GM12878 (cell line): ENCODE measurements at regions not wholly inside any gene's neighbourhood (a gene's known extent, or its start where the extent isn't known, plus 50 kb on each side); places are given as distances from the start of the nearest gene placed in this dataset.

ENCODE experiments used
- ATAC-seq: fragments of 200-7000 bp; cut with Tn5 transposase; 3 replicates; pipeline ENCODE4 v1.9.1; 2020; ENCODE audit warnings: mild to moderate bottlenecking, moderate library complexity
- BruUV-seq: library from RNA; stranded (reverse); fragments of 400-500 nt; replicated peaks from 2 replicates; lab custom pipeline; 2021; lab: Mats Ljungman, UMichigan
- CTCF ChIA-PET: fragments of 300-600 bp; sonication (Branson Sonifier 250); formaldehyde crosslinking; extraction: SDS; loops from one replicate; lab custom pipeline; 2021; ENCODE audit warnings: inconsistent platforms; lab: Yijun Ruan, JAX
- POLR2A ChIA-PET: fragments of 350-600 bp; formaldehyde crosslinking; extraction: SDS; loops from one replicate; lab custom pipeline; 2021; ENCODE audit warnings: inconsistent platforms; lab: Charles Lee
- RAD21 ChIA-PET: fragments of 300-600 bp; sonication (Branson Sonifier 250); formaldehyde crosslinking; loops from one replicate; lab custom pipeline; 2023; ENCODE audit warnings: antibody characterized with exemption; ENCODE audit not compliant: unreplicated experiment; lab: Charles Lee
- SMC1A ChIA-PET: fragments of 300-600 bp; sonication (Branson Sonifier 250); formaldehyde crosslinking; loops from one replicate; lab custom pipeline; 2023; ENCODE audit not compliant: unreplicated experiment, uncharacterized antibody; lab: Charles Lee
- DNase-seq: peaks from one replicate; pipeline ENCODE4 v3.0.0-alpha.2; 2011; ENCODE audit warnings: low read depth, low spot score
- FAIRE-seq: peaks from 3 replicates; lab custom pipeline; 2011; peaks lifted over from hg19 to GRCh38; lab: Jason Lieb, UNC
- H2AFZ ChIP-seq: 2 replicates; pipeline ENCODE4 v1.6.0; 2011; ENCODE audit warnings: low read depth, low read length, control low read depth; ENCODE audit not compliant: control insufficient read depth
- H3K27ac ChIP-seq: 2 replicates; pipeline ENCODE4 v1.5.1; 2011; ENCODE audit warnings: control low read depth; ENCODE audit not compliant: control insufficient read depth, insufficient read depth
- H3K27me3 ChIP-seq, 2 experiments: replicated peaks in 1 of 2; 2 replicates each; pipeline versions ENCODE4 v1.6.0 to v1.6.1; 2011; ENCODE audit warnings: low read length in 1 of 2; ENCODE audit not compliant: control insufficient read depth in 2 of 2, insufficient read depth in 2 of 2
- H3K36me3 ChIP-seq, 2 experiments: 2 replicates each; pipeline ENCODE4 v1.5.1; 2011; ENCODE audit warnings: low read length in 1 of 2; ENCODE audit not compliant: control insufficient read depth in 2 of 2, insufficient read depth in 2 of 2
- H3K4me1 ChIP-seq: 2 replicates; pipeline ENCODE4 v1.6.1; 2011; ENCODE audit warnings: mild to moderate bottlenecking, low read length, moderate library complexity, mixed read lengths; ENCODE audit not compliant: control insufficient read depth, insufficient read depth
- H3K4me2 ChIP-seq: 2 replicates; pipeline ENCODE4 v1.6.0; 2011; ENCODE audit warnings: control low read depth; ENCODE audit not compliant: control insufficient read depth, insufficient read depth
- H3K4me3 ChIP-seq: fragments of 200-600 bp; sonication (generic); 2 replicates; pipeline ENCODE4 v1.5.1; 2016
- H3K79me2 ChIP-seq: 2 replicates; pipeline ENCODE4 v1.6.0; 2011; ENCODE audit warnings: low read length; ENCODE audit not compliant: control insufficient read depth, insufficient read depth
- H3K9ac ChIP-seq: 2 replicates; pipeline ENCODE4 v1.8.0; 2011; ENCODE audit warnings: low read length, control low read depth, mixed read lengths; ENCODE audit not compliant: control insufficient read depth, insufficient read depth
- H3K9me3 ChIP-seq: replicated peaks from 3 replicates; pipeline ENCODE4 v1.5.1; 2011; ENCODE audit warnings: mild to moderate bottlenecking, low read length; ENCODE audit not compliant: control insufficient read depth, insufficient read depth
- H4K20me1 ChIP-seq: 2 replicates; pipeline ENCODE4 v1.6.0; 2011; ENCODE audit not compliant: control insufficient read depth, insufficient read depth
- ASH2L ChIP-seq: fragments of 300-600, 200-600 bp; sonication (generic); IDR thresholded peaks from 2 replicates; pipeline ENCODE4 v1.6.1; 2017; ENCODE audit warnings: low read depth, mild to moderate bottlenecking, borderline replicate concordance
- BHLHE40 ChIP-seq, 2 experiments: fragments of 450-650 bp in 1 of 2; IDR thresholded peaks; 2 replicates each; pipeline ENCODE4 v1.6.1; 2011 to 2017; ENCODE audit warnings: low read depth in 2 of 2, borderline replicate concordance in 1 of 2, improper control_type of control experiment in 1 of 2, low read length in 1 of 2, mild to moderate bottlenecking in 1 of 2
- CBFB ChIP-seq: IDR thresholded peaks from 2 replicates; pipeline ENCODE4 v1.6.1; 2016; ENCODE audit warnings: antibody characterized with exemption, low read depth
- CREM ChIP-seq: IDR thresholded peaks from 2 replicates; pipeline ENCODE4 v1.6.1; 2014; ENCODE audit warnings: antibody characterized with exemption, low read depth
- KDM1A ChIP-seq: fragments of 200-600 bp; sonication (generic); IDR thresholded peaks from 2 replicates; pipeline ENCODE4 v1.6.1; 2016; ENCODE audit warnings: borderline replicate concordance
- KLF5 ChIP-seq: fragments of 450-650 bp; IDR thresholded peaks from 2 replicates; pipeline ENCODE4 v1.6.1; 2014; ENCODE audit warnings: mild to moderate bottlenecking; ENCODE audit not compliant: partially characterized antibody
- LARP7 ChIP-seq: fragments of 450-650 bp; IDR thresholded peaks from 2 replicates; pipeline ENCODE4 v1.6.1; 2017; ENCODE audit warnings: mild to moderate bottlenecking
- MTA3 ChIP-seq: IDR thresholded peaks from 2 replicates; pipeline ENCODE4 v1.6.1; 2012; ENCODE audit warnings: low read length, inconsistent platforms, borderline replicate concordance
- PAX8 ChIP-seq: fragments of 450-650 bp; IDR thresholded peaks from 2 replicates; pipeline ENCODE4 v1.6.1; 2017; ENCODE audit warnings: mild to moderate bottlenecking, moderate library complexity
- RELA ChIP-seq: fragments of 450-650 bp; IDR thresholded peaks from 2 replicates; pipeline ENCODE4 v1.8.0; 2014; ENCODE audit warnings: borderline replicate concordance; ENCODE audit not compliant: partially characterized antibody
- SMAD1 ChIP-seq: fragments of 450-650 bp; IDR thresholded peaks from 2 replicates; pipeline ENCODE4 v1.6.1; 2018; ENCODE audit warnings: mild to moderate bottlenecking, low read depth; ENCODE audit not compliant: partially characterized antibody
- SPI1 ChIP-seq: IDR thresholded peaks from 2 replicates; pipeline ENCODE4 v1.6.1; 2011; ENCODE audit warnings: low read depth, mild to moderate bottlenecking, low read length, moderate library complexity, borderline replicate concordance; ENCODE audit not compliant: insufficient read depth
- STAT1 ChIP-seq: fragments of 450-650 bp; conservative IDR thresholded peaks from 2 replicates; pipeline ENCODE4 v1.6.1; 2014; ENCODE audit warnings: antibody characterized with exemption, mild to moderate bottlenecking
- TCF3 ChIP-seq: IDR thresholded peaks from 2 replicates; pipeline ENCODE4 v1.6.1; 2012; ENCODE audit warnings: low read depth, mild to moderate bottlenecking, low read length, borderline replicate concordance; ENCODE audit not compliant: insufficient read depth
- TCF7 ChIP-seq: IDR thresholded peaks from 2 replicates; pipeline ENCODE4 v1.6.1; 2014; ENCODE audit warnings: antibody characterized with exemption, borderline replicate concordance
- ZNF274 ChIP-seq: IDR thresholded peaks from one replicate; pipeline ENCODE4 v1.8.0; 2011; ENCODE audit not compliant: insufficient read length, insufficient read depth
- ZNF384 ChIP-seq: IDR thresholded peaks from 2 replicates; pipeline ENCODE4 v1.6.1; 2012; ENCODE audit warnings: low read depth, mild to moderate bottlenecking, low read length, improper control_type of control experiment, borderline replicate concordance
- WGBS: methylation state at CpG from one replicate; pipeline ENCODE4 v1.1.6; 2016; ENCODE audit warnings: low lambda C conversion rate; ENCODE audit not compliant: insufficient replicate concordance, insufficient coverage; ENCODE audit errors: missing lambda C conversion rate; 5-methylcytosine and 5-hydroxymethylcytosine counted together
- in situ Hi-C: fragments of 300-500 bp; cut with MboI; formaldehyde crosslinking; loops from 9 replicates; pipeline ENCODE4 v1.14.3; 2018; ENCODE audit warnings: mixed read lengths
- intact Hi-C: fragments of 100-400 bp; cut with micrococcal nuclease; formaldehyde crosslinking; loops from one replicate; pipeline ENCODE4 v1.14.2; 2022; ENCODE audit not compliant: unreplicated experiment
- TF ChIP-seq, protein P1 (sequence below): IDR thresholded peaks from 2 replicates; pipeline ENCODE4 v1.6.1; 2011; ENCODE audit warnings: low read depth, low read length, improper control_type of control experiment, borderline replicate concordance

DNA sequence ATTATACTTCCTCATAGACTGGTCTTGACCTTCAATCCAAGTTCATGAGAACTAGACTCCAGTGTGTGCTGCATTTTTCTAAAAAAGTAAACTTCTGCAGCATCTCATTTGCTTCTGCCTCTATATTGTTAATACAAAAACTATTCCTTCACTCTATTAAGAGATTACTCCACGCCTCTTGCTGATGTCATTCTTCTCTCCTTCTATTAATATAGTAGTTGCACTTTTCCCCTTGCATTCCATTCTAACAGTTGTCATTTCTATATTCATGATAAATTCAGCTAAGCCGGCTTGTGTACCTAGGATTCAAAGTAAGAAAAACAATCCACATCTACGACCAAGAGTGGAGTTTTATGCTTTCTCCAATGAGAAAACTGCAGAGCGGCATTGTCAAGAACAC is 480.4 kb upstream of the NOVA1 start (continued):
- TF ChIP-seq BHLHE40 (IDR thresholded peaks at IDR 0.05; ENCODE audit: borderline replicate concordance in 1 of 2, low read depth in 2 of 2, low read length in 1 of 2), result no peak
- no peak for TF ChIP-seq CREM
- no peak for TF ChIP-seq ZNF274
- TF ChIP-seq CBFB, result no peak
- no peak for TF ChIP-seq SMAD1
- no peak for TF ChIP-seq LARP7

DNA sequence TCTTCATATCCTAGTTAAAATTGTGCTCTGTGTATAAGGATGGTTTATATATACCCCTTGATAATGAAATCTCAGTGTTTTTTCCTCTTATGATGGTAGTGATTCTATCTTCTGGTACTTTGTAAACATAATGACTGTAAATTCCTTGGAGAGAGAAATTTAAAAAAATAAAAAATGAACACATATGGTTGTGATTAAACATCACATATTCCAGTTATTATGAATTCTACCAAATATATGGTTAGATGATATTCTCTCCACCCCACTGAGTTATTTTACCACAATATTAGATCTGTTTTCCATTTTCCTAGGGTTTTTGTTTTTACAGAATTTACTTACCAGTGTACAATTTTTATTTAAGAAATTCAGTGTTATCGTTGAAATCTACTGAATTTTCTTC is 481.9 kb upstream of the NOVA1 start:
- DNase-seq (no peak), FAIRE-seq (no peak), ATAC-seq (no peak)
- H3K36me3 ChIP-seq, result no peaks in the 10 kb centered on the region
- no peaks in the 10 kb centered on the region for H3K79me2 ChIP-seq
- H3K4me3 ChIP-seq, result no peak overlapping the region
- H3K4me2 ChIP-seq, result no peak overlapping the region
- H3K27me3 ChIP-seq, result no peaks in the 10 kb centered on the region
- no peaks in the 10 kb centered on the region for H4K20me1 ChIP-seq
- no peaks in the 10 kb centered on the region for H3K9me3 ChIP-seq
- no peak for TF ChIP-seq PAX8
- TF ChIP-seq STAT1, result no peak
- TF ChIP-seq RELA, result no peak
- TF ChIP-seq, protein P1, sequence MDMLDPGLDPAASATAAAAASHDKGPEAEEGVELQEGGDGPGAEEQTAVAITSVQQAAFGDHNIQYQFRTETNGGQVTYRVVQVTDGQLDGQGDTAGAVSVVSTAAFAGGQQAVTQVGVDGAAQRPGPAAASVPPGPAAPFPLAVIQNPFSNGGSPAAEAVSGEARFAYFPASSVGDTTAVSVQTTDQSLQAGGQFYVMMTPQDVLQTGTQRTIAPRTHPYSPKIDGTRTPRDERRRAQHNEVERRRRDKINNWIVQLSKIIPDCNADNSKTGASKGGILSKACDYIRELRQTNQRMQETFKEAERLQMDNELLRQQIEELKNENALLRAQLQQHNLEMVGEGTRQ, result no peak
- TF ChIP-seq SPI1, result no peak
- TF ChIP-seq KDM1A, result no peak
- no peak for TF ChIP-seq MTA3
- no peak for TF ChIP-seq ASH2L
- no peak for TF ChIP-seq TCF7
- no peak for TF ChIP-seq KLF5
- no peak for TF ChIP-seq TCF3
- no peak for TF ChIP-seq ZNF274
- TF ChIP-seq ZNF384, result no peak
- ChIA-PET RAD21 (no interaction called here), CTCF (no interaction called here), SMC1A (no interaction called here), POLR2A (no interaction called here)
- WGBS, result 0% methylated on average over 1 of the region's 1 CpG
- H3K4me1 ChIP-seq, result no peaks in the 10 kb centered on the region
- intact Hi-C loops, result no loop called here
- H3K9ac ChIP-seq, result no peak overlapping the region
- no TSS peak for BruUV-seq
- in situ Hi-C loops, result no loop called here
- H3K27ac ChIP-seq, result no peak overlapping the region
- H2AFZ ChIP-seq, result no peak overlapping the region
